HG03342 (cell line): ENCODE measurements at regions not wholly inside any gene's neighbourhood (a gene's known extent, or its start where the extent isn't known, plus 50 kb on each side); places are given as distances from the start of the nearest gene placed in this dataset.
"Not testable (repeated sequence)": the region's sequence is repeated elsewhere in the genome, so short reads cannot be mapped to it uniquely, and the experiment has no call there.

ENCODE experiments used
- ATAC-seq: cut with Tn5 transposase; IDR thresholded peaks from one replicate; pipeline ENCODE4 v1.9.1; 2021; ENCODE audit warnings: mild to moderate bottlenecking, moderate library complexity; ENCODE audit not compliant: unreplicated experiment

DNA sequence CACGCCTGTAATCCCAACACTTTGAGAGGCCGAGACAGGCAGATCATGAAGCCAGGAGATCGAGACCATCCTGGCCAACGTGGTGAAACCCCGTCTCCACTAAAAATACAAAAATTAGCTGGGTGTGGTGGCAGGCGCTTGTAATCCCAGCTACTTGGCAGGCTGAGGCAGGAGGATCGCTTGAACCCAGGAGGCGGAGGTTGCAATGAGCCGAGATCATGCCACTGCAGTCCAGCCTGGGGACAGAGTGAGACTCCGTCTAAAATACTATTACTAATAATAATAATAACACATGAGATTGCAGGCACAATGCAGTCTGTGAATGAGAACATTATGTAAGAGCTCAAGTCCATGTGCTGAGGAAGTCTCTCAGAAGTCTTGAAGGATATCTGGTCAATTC is 1684.4 kb downstream of the SPATA31A7 start:
- ATAC-seq, result not testable (repeated sequence)

- ATAC-seq, result not testable (repeated sequence)
Measured at GRCh38 chr9:62874745-62875599, 1685.1 kb downstream of the SPATA31A7 start.

- ATAC-seq, result not testable (repeated sequence)
Measured at GRCh38 chr9:62877552-62877951, 1687.7 kb downstream of the SPATA31A7 start.

- not testable (repeated sequence) for ATAC-seq
Measured at GRCh38 chr9:62877987-62878386, 1688.2 kb downstream of the SPATA31A7 start.

GRCh38 chr9:62880453-62880852 is 1690.6 kb downstream of the SPATA31A7 start:
- not testable (repeated sequence) for ATAC-seq

- ATAC-seq, result not testable (repeated sequence)
Measured at GRCh38 chr9:62880971-62881370, 1691.1 kb downstream of the SPATA31A7 start.

- not testable (repeated sequence) for ATAC-seq
Measured at GRCh38 chr9:62881811-62882210, 1692.0 kb downstream of the SPATA31A7 start.

DNA sequence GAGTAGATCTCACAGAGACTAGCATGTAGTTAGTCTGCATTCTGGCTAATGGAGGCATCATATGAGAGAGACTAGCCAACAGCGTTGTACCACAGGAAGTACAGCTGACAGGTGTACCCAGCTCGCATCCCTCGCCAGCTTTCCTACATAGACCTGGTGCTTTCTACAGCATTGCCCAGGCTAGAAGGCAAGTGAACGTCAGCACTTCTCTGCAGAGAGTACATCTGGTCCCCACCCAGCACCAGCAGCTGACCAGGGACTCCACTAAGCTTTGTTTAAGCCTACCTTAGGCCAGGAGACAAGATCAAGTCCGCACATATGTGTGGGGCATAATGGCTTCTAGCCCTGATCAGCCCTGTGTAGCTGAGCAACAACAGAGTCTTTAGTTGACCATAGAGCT is 1692.9 kb downstream of the SPATA31A7 start:
- not testable (repeated sequence) for ATAC-seq

DNA sequence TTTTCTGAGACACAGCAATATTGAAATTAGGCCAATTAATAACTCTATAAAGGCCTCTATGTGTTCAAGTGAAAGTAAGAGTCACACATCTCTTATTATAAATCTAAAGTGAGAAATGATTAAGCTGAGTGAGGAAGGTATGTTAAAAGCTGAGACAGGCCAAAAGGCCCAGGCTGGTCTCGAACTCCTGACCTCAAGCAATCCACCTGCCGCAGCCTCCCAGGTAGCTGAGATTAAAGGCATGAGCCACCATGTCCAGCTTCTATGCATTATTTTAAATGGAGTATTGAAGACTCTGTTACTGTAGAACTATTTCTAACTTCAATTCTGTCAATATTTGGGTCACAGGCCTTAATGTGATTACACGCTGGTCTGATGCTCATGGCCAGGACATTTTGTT is 1706.9 kb downstream of the SPATA31A7 start:
- not testable (repeated sequence) for ATAC-seq

DNA sequence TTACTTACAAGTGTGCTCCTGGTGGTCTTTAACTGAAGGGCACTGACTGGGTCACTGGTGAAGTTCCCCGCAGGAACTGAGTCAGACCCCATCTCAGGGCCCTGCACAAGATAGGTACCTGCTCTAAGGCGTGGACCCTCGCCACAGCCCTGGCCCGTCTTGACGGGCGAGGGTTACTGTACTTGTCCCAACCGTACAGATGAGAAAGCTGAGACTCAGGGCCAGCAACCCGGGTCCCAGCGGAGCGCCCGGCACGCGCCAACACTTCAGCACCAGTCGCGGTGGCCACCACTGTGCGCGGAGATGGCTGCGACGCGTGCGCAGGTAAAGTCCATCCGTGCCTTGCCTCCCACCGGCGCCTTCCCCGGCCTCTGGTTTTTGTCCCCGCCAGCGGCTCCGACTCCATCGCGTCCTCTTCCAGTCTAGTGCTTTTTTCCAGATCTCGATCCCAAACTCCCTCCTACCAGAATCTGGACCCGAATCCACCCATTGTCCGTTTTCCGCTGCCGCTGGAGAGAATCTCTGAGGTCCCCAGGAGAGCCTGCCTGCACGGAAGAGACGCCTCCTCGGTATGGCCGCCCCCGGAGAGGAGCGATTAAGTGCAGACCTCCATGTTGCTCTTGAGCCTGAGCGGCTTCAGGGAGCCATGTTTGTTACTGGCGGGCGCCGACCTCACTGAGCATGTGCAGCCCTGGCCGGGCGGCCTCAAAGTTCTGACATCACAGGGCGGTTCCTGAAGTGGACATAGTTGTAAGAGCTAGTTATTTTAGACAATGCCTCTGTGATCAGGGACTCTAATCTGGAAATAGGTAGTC is 1707.8 kb downstream of the SPATA31A7 start:
- not testable (repeated sequence) for ATAC-seq

DNA sequence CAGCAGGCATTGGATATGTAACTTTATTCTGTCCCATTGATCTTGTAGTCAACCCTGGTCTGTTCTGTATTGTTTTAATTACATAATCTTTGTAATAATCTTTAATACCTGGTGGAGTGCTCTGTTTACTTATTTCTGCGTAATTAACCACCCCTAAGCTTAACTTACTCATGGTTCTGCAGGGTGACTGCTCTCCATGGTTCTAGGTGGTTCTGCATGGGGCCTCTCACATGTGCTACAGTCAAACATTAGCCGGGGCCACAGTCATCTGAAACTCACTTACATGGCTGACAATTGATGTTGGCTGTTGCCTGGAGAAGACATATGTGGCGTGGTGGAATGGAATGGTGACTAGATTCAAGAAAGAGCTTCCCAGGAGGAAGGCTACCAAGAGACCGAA is 1709.8 kb downstream of the SPATA31A7 start:
- not testable (repeated sequence) for ATAC-seq

DNA sequence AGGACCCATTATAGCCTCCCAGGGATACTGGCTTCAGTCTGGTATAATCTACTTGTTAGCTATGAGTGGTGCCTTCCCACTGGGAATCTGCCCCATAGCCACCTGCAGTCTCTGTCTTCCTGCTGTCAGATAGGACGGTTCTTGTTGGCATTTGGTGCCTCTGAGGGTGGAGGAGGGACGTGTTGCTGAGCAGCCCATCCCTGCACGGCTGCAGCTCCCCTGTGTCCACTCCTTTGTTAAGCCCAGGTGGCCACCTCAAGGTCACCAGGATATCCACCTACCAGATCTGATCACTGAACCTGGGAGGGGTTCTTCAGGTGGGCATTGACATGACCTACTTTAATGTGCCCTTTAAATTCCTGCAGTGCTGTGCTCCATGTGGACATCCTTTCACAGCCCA is 1714.2 kb downstream of the SPATA31A7 start:
- ATAC-seq, result not testable (repeated sequence)

GRCh38 chr9:62905722-62906121 is 1715.9 kb downstream of the SPATA31A7 start:
- not testable (repeated sequence) for ATAC-seq

DNA sequence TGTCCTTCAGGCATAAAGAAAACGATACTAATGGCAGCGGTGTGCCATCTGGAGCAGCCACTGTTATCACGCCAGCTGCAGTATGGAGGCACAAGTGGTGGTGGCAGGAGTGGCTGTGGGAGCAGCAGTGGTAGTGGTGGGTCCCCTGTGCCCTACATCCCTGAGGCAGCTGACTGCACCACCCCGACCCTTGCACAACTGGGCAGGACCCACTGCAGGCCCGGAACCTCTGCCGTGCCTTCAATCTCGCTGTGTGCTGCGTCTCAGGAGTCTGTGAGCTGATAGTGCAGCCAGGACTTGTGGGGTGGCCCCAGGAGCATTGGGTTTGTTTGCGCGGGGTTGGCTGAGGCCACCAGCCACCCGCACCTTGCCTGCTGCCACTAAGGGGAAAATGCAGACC is 1718.0 kb downstream of the SPATA31A7 start:
- not testable (repeated sequence) for ATAC-seq

GRCh38 chr9:62908271-62908670 is 1718.4 kb downstream of the SPATA31A7 start:
- not testable (repeated sequence) for ATAC-seq

DNA sequence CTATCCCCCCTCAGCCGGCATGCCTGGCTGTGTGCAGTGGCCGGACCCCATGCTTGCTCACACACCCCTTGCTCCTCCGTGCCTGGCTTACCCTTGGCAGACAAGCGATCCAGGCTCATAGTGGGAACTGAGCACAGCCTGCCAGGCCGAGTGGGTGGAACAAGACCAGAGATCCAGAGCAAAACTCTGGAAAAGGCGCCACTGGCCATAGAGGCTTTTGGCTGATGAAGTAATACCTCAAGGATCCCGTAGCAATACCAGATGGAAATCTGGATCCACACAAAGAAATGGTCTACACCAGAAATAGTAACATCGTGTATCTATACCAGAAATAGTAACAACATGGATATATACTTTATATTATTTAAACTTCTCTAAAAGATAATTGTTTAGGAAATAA is 1719.6 kb downstream of the SPATA31A7 start:
- ATAC-seq, result not testable (repeated sequence)

DNA sequence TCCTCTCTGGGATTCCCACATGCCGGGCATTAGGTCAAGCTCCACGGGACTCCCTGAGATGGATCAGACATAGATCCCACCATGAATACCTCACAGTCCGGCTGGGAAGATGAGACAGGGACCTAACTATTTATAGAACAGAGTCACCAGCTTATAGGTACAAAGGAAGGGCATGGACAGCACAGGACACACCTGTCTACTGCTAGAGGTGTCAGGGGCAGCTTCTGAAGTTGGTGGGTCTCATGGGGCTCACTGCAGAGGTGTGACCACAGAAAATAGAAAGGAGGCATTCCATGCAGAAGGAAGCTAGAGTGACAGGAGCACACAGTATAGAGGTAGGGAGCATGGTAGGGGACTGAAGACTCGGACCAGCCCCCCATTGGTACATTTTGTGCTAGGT is 1722.4 kb downstream of the SPATA31A7 start:
- not testable (repeated sequence) for ATAC-seq

- ATAC-seq, result not testable (repeated sequence)
Measured at GRCh38 chr9:62915168-62915567, 1725.3 kb downstream of the SPATA31A7 start.

DNA sequence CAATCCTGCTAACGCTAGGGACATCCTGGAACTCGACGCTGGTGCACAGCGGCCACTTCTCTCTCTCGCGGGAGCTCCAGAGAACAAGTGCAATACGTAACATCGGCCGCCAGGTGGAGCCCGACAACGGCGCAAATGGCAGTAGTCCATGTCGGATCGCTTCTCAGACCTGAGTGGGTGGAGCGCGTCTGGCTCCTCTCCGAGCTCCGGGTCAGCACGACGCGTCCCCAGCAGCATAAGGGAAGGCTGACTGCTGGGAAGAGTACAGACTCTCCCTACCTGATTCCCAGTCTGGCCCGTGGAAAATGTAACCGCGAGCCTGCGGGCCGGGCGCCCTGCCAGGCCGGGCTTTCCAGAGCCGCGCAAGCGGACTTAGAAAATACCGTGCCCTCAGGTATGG is 1725.8 kb downstream of the SPATA31A7 start:
- ATAC-seq, result peak; percentile 100

DNA sequence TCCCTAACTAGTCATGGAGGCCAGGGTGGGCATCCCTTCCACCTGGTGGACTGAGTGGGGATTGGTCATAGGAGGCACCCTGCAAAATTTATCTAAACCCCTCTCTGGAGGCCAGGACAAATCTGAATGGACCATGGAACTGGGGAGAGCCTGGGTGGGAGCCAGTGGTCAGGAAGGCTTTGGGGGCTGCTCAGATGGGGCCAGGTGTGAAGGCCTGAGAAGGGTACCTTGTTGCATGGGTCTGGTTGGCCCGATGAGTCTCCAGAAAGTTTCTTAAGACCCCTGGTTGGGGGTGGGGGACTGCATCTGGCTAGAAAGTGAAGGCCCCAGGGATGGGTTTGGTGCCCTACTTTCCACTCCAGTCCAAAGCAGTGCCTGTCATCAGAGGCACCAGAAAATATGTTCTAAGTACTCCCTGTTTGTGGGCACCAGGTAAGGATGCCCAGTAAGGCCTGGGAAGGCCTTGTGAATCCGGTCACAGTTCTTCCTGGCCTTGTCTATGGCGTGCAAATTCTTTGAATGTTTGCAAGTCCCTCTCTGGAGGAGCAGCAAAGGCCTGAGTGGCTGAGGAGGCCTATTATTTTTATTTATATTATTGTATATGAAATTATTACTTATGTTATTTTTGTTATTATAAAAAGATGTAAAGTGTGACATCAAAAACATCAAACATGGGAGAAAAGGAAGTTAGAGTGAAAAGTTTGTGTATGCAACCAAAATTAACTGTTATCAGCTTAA is 1729.0 kb downstream of the SPATA31A7 start:
- not testable (repeated sequence) for ATAC-seq

GRCh38 chr9:62931484-62931883 is 1741.6 kb downstream of the SPATA31A7 start:
- not testable (repeated sequence) for ATAC-seq
